ENCODE measurements at regions not wholly inside any gene's neighbourhood (a gene's known extent, or its start where the extent isn't known, plus 50 kb on each side); places are given as distances from the start of the nearest gene placed in this dataset.
A peak's percentile ranks its signal among the peaks of the same experiment; 100 is the strongest.

- peaks cover 0 to 16% (median 10%) of the 10 kb centered on the region in 10 experiments; a peak in 16 of 20 replicates for H3K4me1 ChIP-seq
- H3K36me3 ChIP-seq: no peaks in the 10 kb centered on the region
- H3K4me3 ChIP-seq: no peak overlapping the region
- H3K9ac ChIP-seq: no peak overlapping the region
- no peak overlapping the region for H3K4me2 ChIP-seq
- H3K9me3 ChIP-seq (replicated peaks in 1 of 11): no peaks in the 10 kb centered on the region
- H3K27ac ChIP-seq: no peak overlapping the region
- H4K20me1 ChIP-seq: no peaks in the 10 kb centered on the region
- no peak for TF ChIP-seq Cebpa-rat (IDR thresholded peaks at IDR 0.05)
- no peaks in the 10 kb centered on the region for H3K27me3 ChIP-seq
Measured at GRCh38 chr6:5904532-5904931, 102.2 kb downstream of the NRN1 start.

GRCh38 chr6:5899216-5900045, 107.3 kb downstream of the NRN1 start:
- Histone ChIP-seq H3K4me1 (peaks cover 0 to 4% (median 0%) of the 10 kb centered on the region in 10 experiments; a peak in 2 of 20 replicates), H3K27ac (no peak overlapping the region)

GRCh38 chr6:5898563-5898962, 108.2 kb downstream of the NRN1 start:
- Histone ChIP-seq H3K9me3 (replicated peaks in 1 of 11) (peaks cover 0 to 19% (median 1%) of the 10 kb centered on the region in 11 experiments; a peak in 7 of 22 replicates), H3K9ac (no peak overlapping the region), H3K4me2 (no peak overlapping the region), H4K20me1 (no peaks in the 10 kb centered on the region), H3K27ac (no peak overlapping the region), H3K4me3 (no peak overlapping the region), H3K4me1 (peaks cover 0 to 4% (median 0%) of the 10 kb centered on the region in 10 experiments; a peak in 2 of 20 replicates), H3K36me3 (no peaks in the 10 kb centered on the region), H3K27me3 (no peaks in the 10 kb centered on the region)
- no peak for TF ChIP-seq Cebpa-rat (IDR thresholded peaks at IDR 0.05)

More at GRCh38 chr6:5899216-5900045, 107.3 kb downstream of the NRN1 start:
- Histone ChIP-seq H3K9ac (no peak overlapping the region), H4K20me1 (no peaks in the 10 kb centered on the region), H3K27me3 (no peaks in the 10 kb centered on the region), H3K9me3 (replicated peaks in 1 of 11) (peaks cover 0 to 11% (median 0%) of the 10 kb centered on the region in 11 experiments; a peak in 6 of 22 replicates), H3K36me3 (no peaks in the 10 kb centered on the region), H3K4me3 (no peak overlapping the region), H3K4me2 (no peak overlapping the region)
- no peak for TF ChIP-seq Cebpa-rat (IDR thresholded peaks at IDR 0.05)

- Histone ChIP-seq H3K27me3 (no peaks in the 10 kb centered on the region), H3K4me3 (no peak overlapping the region), H3K9me3 (replicated peaks in 1 of 11) (peaks cover 0 to 23% (median 6%) of the 10 kb centered on the region in 11 experiments; a peak in 7 of 22 replicates), H3K4me1 (peaks cover 0 to 5% (median 0%) of the 10 kb centered on the region in 10 experiments; a peak in 3 of 20 replicates), H3K4me2 (no peak overlapping the region), H3K9ac (no peak overlapping the region), H3K36me3 (no peaks in the 10 kb centered on the region), H4K20me1 (no peaks in the 10 kb centered on the region), H3K27ac (no peak overlapping the region)
- no peak for TF ChIP-seq Cebpa-rat (IDR thresholded peaks at IDR 0.05)
Measured at GRCh38 chr6:5898102-5898501, 108.6 kb downstream of the NRN1 start.

GRCh38 chr6:5896476-5897200, 110.1 kb downstream of the NRN1 start:
- Histone ChIP-seq H3K27ac (no peak overlapping the region), H3K4me1 (peaks cover 0 to 13% (median 5%) of the 10 kb centered on the region in 10 experiments; a peak in 14 of 20 replicates), H3K9me3 (replicated peaks in 1 of 11) (peaks cover 0 to 31% (median 10%) of the 10 kb centered on the region in 11 experiments; a peak in 9 of 22 replicates), H3K36me3 (no peaks in the 10 kb centered on the region), H3K9ac (no peak overlapping the region), H3K4me2 (no peak overlapping the region), H4K20me1 (no peaks in the 10 kb centered on the region), H3K27me3 (no peaks in the 10 kb centered on the region), H3K4me3 (no peak overlapping the region)
- no peak for TF ChIP-seq Cebpa-rat (IDR thresholded peaks at IDR 0.05)

GRCh38 chr6:5894357-5894756, 112.4 kb downstream of the NRN1 start:
- no peak overlapping the region for H3K4me2 ChIP-seq
- TF ChIP-seq Cebpa-rat (IDR thresholded peaks at IDR 0.05): no peak
- H3K4me1 ChIP-seq: peaks cover 0 to 10% (median 5%) of the 10 kb centered on the region in 10 experiments; a peak in 13 of 20 replicates

GRCh38 chr6:5893295-5893694, 113.4 kb downstream of the NRN1 start:
- no peak overlapping the region for H3K4me3 ChIP-seq
- no peaks in the 10 kb centered on the region for H4K20me1 ChIP-seq
- H3K36me3 ChIP-seq: no peaks in the 10 kb centered on the region
- peaks cover 0 to 31% (median 10%) of the 10 kb centered on the region in 11 experiments; a peak in 9 of 22 replicates for H3K9me3 ChIP-seq (replicated peaks in 1 of 11)
- H3K4me1 ChIP-seq: peaks cover 0 to 9% (median 5%) of the 10 kb centered on the region in 10 experiments; a peak in 13 of 20 replicates
- no peak overlapping the region for H3K9ac ChIP-seq
- 0 out of 22 replicates have a peak overlapping the region, but pooled peaks of 2 of the 11 experiments have one; percentile 54 to 55 for H3K4me2 ChIP-seq
- no peak overlapping the region for H3K27ac ChIP-seq
- no peak for TF ChIP-seq Cebpa-rat (IDR thresholded peaks at IDR 0.05)
- H3K27me3 ChIP-seq: no peaks in the 10 kb centered on the region

More at GRCh38 chr6:5894357-5894756, 112.4 kb downstream of the NRN1 start:
- Histone ChIP-seq H3K4me3 (no peak overlapping the region), H3K36me3 (no peaks in the 10 kb centered on the region), H4K20me1 (no peaks in the 10 kb centered on the region), H3K27me3 (no peaks in the 10 kb centered on the region), H3K27ac (no peak overlapping the region), H3K9ac (no peak overlapping the region), H3K9me3 (replicated peaks in 1 of 11) (peaks cover 0 to 31% (median 10%) of the 10 kb centered on the region in 11 experiments; a peak in 9 of 22 replicates)

- Histone ChIP-seq H3K27me3 (no peaks in the 10 kb centered on the region), H3K4me2 (peak overlapping the region; percentile 23 to 67 (median 55)), H4K20me1 (no peaks in the 10 kb centered on the region), H3K27ac (peak overlapping the region in 10 of 11 experiments; percentile 50 to 71 (median 66); a peak in 18 of 22 replicates), H3K4me1 (peaks cover 0 to 9% (median 5%) of the 10 kb centered on the region in 10 experiments; a peak in 13 of 20 replicates), H3K9me3 (replicated peaks in 1 of 11) (peaks cover 0 to 31% (median 10%) of the 10 kb centered on the region in 11 experiments; a peak in 9 of 22 replicates), H3K4me3 (peak overlapping the region; percentile 16 to 52 (median 48); a peak in 19 of 20 replicates), H3K36me3 (no peaks in the 10 kb centered on the region), H3K9ac (peak overlapping the region in 8 of 11 experiments; percentile 47 to 70 (median 65); a peak in 10 of 22 replicates)
- no peak for TF ChIP-seq Cebpa-rat (IDR thresholded peaks at IDR 0.05)
Measured at GRCh38 chr6:5892669-5893068, 114.1 kb downstream of the NRN1 start.

GRCh38 chr6:5878792-5879191, 127.9 kb downstream of the NRN1 start:
- H4K20me1 ChIP-seq: no peaks in the 10 kb centered on the region
- H3K36me3 ChIP-seq: no peaks in the 10 kb centered on the region
- H3K9me3 ChIP-seq (replicated peaks in 1 of 11): peaks cover 0 to 14% (median 0%) of the 10 kb centered on the region in 11 experiments; a peak in 5 of 22 replicates
- H3K27me3 ChIP-seq: no peaks in the 10 kb centered on the region
- no peak overlapping the region for H3K4me3 ChIP-seq
- no peak for TF ChIP-seq Cebpa-rat (IDR thresholded peaks at IDR 0.05)
- no peak overlapping the region for H3K4me2 ChIP-seq
- peaks cover 0 to 9% (median 6%) of the 10 kb centered on the region in 10 experiments; a peak in 7 of 20 replicates for H3K4me1 ChIP-seq
- no peak overlapping the region for H3K9ac ChIP-seq
- no peak overlapping the region for H3K27ac ChIP-seq
